ENCODE measurements at regions not wholly inside any gene's neighbourhood (a gene's known extent, or its start where the extent isn't known, plus 50 kb on each side); places are given as distances from the start of the nearest gene placed in this dataset.
"Not testable (repeated sequence)": the region's sequence is repeated elsewhere in the genome, so short reads cannot be mapped to it uniquely, and the experiment has no call there.

GRCh38 chr20:48528346-48528745 is 299.5 kb downstream of the PREX1 start:
- DNase-seq: no peak

- DNase-seq: no peak
These were observed 300.0 kb downstream of the PREX1 start for GRCh38 chr20:48527771-48528170.

GRCh38 chr20:48526936-48527335 is 300.9 kb downstream of the PREX1 start:
- no peak for DNase-seq

- no peak for DNase-seq
These were observed 302.4 kb downstream of the PREX1 start for GRCh38 chr20:48525400-48525799.

GRCh38 chr20:48524582-48524981 is 303.2 kb downstream of the PREX1 start:
- no peak for DNase-seq

GRCh38 chr20:48523191-48523995 is 304.4 kb downstream of the PREX1 start:
- no peak for DNase-seq

GRCh38 chr20:48521121-48521520 is 306.7 kb downstream of the PREX1 start:
- DNase-seq: no peak

GRCh38 chr20:48516196-48516595 is 311.6 kb downstream of the PREX1 start:
- not testable (repeated sequence) for DNase-seq

GRCh38 chr20:48514577-48514976 is 313.2 kb downstream of the PREX1 start:
- DNase-seq: not testable (repeated sequence)

- DNase-seq: not testable (repeated sequence)
These were observed 315.3 kb downstream of the PREX1 start for GRCh38 chr20:48512539-48512938.

- DNase-seq: not testable (repeated sequence)
These were observed 322.7 kb downstream of the PREX1 start for GRCh38 chr20:48505066-48505465.

GRCh38 chr20:48503166-48503815 is 324.5 kb downstream of the PREX1 start:
- no peak for DNase-seq

GRCh38 chr20:48502758-48503157 is 325.0 kb downstream of the PREX1 start:
- DNase-seq: no peak

GRCh38 chr20:48502016-48502415 is 325.8 kb downstream of the PREX1 start:
- DNase-seq: no peak

GRCh38 chr20:48500900-48501299 is 326.9 kb downstream of the PREX1 start:
- DNase-seq: not testable (repeated sequence)

GRCh38 chr20:48498939-48499338 is 328.9 kb downstream of the PREX1 start:
- DNase-seq: not testable (repeated sequence)

- DNase-seq: not testable (repeated sequence)
These were observed 329.7 kb downstream of the PREX1 start for GRCh38 chr20:48498125-48498524.

- no peak for DNase-seq
These were observed 333.8 kb downstream of the PREX1 start for GRCh38 chr20:48493966-48494365.

GRCh38 chr20:48493331-48493730 is 334.5 kb downstream of the PREX1 start:
- not testable (repeated sequence) for DNase-seq

- no peak for DNase-seq
These were observed 335.1 kb downstream of the PREX1 start for GRCh38 chr20:48492715-48493070.

- no peak for DNase-seq
These were observed 335.6 kb downstream of the PREX1 start for GRCh38 chr20:48492015-48492714.

- no peak for DNase-seq
These were observed 336.6 kb downstream of the PREX1 start for GRCh38 chr20:48490961-48491831.

GRCh38 chr20:48490341-48490740 is 337.5 kb downstream of the PREX1 start:
- not testable (repeated sequence) for DNase-seq
